ENCODE measurements at regions not wholly inside any gene's neighbourhood (a gene's known extent, or its start where the extent isn't known, plus 50 kb on each side); places are given as distances from the start of the nearest gene placed in this dataset.

GRCh38 chr16:86395477-86395876 lies 114.8 kb upstream of the FOXF1 start:
- H3K4me2 ChIP-seq, result no peak overlapping the region
- no peak overlapping the region for H3K4me3 ChIP-seq
- 26% methylated on average over 3 of the region's 3 CpGs for WGBS (ENCODE audit: missing lambda C conversion rate)

GRCh38 chr16:86396422-86396821 lies 113.9 kb upstream of the FOXF1 start:
- no peak for TF ChIP-seq KDM1A (IDR thresholded peaks at IDR 0.05; ENCODE audit: low read depth)
- no peaks in the 10 kb centered on the region for H3K9me3 ChIP-seq
- FAIRE-seq (no peak), ATAC-seq (no peak), DNase-seq (ENCODE audit: low read depth in 1 of 2, low spot score in 1 of 2) (no peak)
- POLR2A ChIA-PET, result interaction anchor here (0.7 kb wide), 1 partner anchor 13 kb away, joined by 3 read pairs; no protein-coding TSS in a partner anchor
- no peaks in the 10 kb centered on the region for H3K4me1 ChIP-seq
- CTCF ChIA-PET, result interaction anchor here (0.8 to 1.5 kb wide), 3 partner anchors 11 to 90 kb away, joined by 3 to 5 read pairs (median 3); no protein-coding TSS in a partner anchor
- 32% methylated on average over 10 of the region's 10 CpGs for whole genome bisulfite sequencing (ENCODE audit: missing lambda C conversion rate)
- no peak overlapping the region for H3K4me2 ChIP-seq
- H3K4me3 ChIP-seq, result no peak overlapping the region
- H3K27ac ChIP-seq, result no peak overlapping the region

More at GRCh38 chr16:86395477-86395876, 114.8 kb upstream of the FOXF1 start:
- FAIRE-seq, result no peak
- DNase-seq (ENCODE audit: low read depth in 1 of 2, low spot score in 1 of 2), result no peak
- no peaks in the 10 kb centered on the region for H3K9me3 ChIP-seq
- H3K4me1 ChIP-seq, result no peaks in the 10 kb centered on the region
- ChIA-PET CTCF (interaction anchor here (0.6 to 1.5 kb wide), 3 partner anchors 12 to 668 kb away, joined by 3 to 5 read pairs (median 3); no protein-coding TSS in a partner anchor), POLR2A (no interaction called here)
- no peak overlapping the region for H3K27ac ChIP-seq
- TF ChIP-seq NR3C1 (IDR thresholded peaks at IDR 0.05) (no peak), ELK1 (IDR thresholded peaks at IDR 0.05; ENCODE audit: low read depth, low read length) (no peak), RAD21 (conservative IDR thresholded peaks at IDR 0.05 in 1 of 2, IDR thresholded peaks at IDR 0.05 in 1 of 2) (no peak), JUNB (IDR thresholded peaks at IDR 0.05) (no peak), CHD4 (IDR thresholded peaks at IDR 0.05; ENCODE audit: borderline replicate concordance) (no peak), NPAS2 (CRISPR knock-in tag; IDR thresholded peaks at IDR 0.05; ENCODE audit: borderline replicate concordance) (no peak), GATA3 (IDR thresholded peaks at IDR 0.05; ENCODE audit: borderline replicate concordance) (no peak), USF2 (IDR thresholded peaks at IDR 0.05) (no peak), BHLHE40 (IDR thresholded peaks at IDR 0.05; ENCODE audit: low read depth, low read length) (no peak), PHF8 (IDR thresholded peaks at IDR 0.05; ENCODE audit: borderline replicate concordance, low read depth) (no peak), SMC3 (IDR thresholded peaks at IDR 0.05) (no peak)
- TF ChIP-seq, protein P1, sequence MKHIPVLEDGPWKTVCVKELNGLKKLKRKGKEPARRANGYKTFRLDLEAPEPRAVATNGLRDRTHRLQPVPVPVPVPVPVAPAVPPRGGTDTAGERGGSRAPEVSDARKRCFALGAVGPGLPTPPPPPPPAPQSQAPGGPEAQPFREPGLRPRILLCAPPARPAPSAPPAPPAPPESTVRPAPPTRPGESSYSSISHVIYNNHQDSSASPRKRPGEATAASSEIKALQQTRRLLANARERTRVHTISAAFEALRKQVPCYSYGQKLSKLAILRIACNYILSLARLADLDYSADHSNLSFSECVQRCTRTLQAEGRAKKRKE (CRISPR knock-in tag; IDR thresholded peaks at IDR 0.05; ENCODE audit: low read depth), result no peak
- no peak for ATAC-seq

DNA sequence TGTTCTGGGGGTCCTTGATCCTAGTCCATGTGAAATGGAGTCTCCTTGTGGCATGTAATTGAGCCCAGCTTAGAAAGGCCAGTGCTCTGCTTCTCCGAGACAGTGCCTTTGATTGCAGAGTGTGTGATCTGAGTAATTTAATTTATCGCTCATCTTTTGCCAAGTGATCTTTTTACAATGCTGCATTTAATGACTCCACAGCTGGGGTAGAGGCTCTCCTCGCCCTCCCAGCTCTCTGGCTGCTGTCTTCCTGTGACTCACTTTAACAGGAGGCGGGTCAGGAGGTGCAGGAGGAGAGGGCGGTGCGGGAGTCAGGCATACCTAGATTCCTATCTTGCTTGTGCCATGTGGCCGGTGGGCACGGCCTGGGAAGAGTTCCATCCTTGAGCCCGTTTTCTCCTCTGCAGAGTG lies 113.4 kb upstream of the FOXF1 start:
- TF ChIP-seq PHF8 (IDR thresholded peaks at IDR 0.05; ENCODE audit: borderline replicate concordance, low read depth) (no peak), MYC (IDR thresholded peaks at IDR 0.05; ENCODE audit: borderline replicate concordance, low read length) (no peak), ZNF302 (CRISPR knock-in tag; IDR thresholded peaks at IDR 0.05) (no peak), ZFP36 (IDR thresholded peaks at IDR 0.05; ENCODE audit: borderline replicate concordance, partially characterized antibody) (no peak), FOXS1 (CRISPR knock-in tag; IDR thresholded peaks at IDR 0.05) (no peak), POLR2A (IDR thresholded peaks at IDR 0.05; ENCODE audit: low read length) (no peak), FOSB (CRISPR knock-in tag; IDR thresholded peaks at IDR 0.05) (no peak), EHMT2 (IDR thresholded peaks at IDR 0.05; ENCODE audit: low read depth) (no peak), CHD2 (IDR thresholded peaks at IDR 0.05; ENCODE audit: low read length, partially characterized antibody) (no peak), RCOR1 (IDR thresholded peaks at IDR 0.05; ENCODE audit: low read depth, low read length) (no peak), RAD21 (conservative IDR thresholded peaks at IDR 0.05 in 1 of 2, IDR thresholded peaks at IDR 0.05 in 1 of 2) (no peak), ELK1 (IDR thresholded peaks at IDR 0.05; ENCODE audit: low read depth, low read length) (no peak), HDAC2 (IDR thresholded peaks at IDR 0.05) (no peak), RFX5 (IDR thresholded peaks at IDR 0.05) (no peak), HOXB13 (CRISPR knock-in tag; IDR thresholded peaks at IDR 0.05; ENCODE audit: low read depth) (no peak), TP53 (CRISPR knock-in tag; IDR thresholded peaks at IDR 0.05) (no peak), MAFK (IDR thresholded peaks at IDR 0.05; ENCODE audit: partially characterized antibody) (no peak), SMC3 (IDR thresholded peaks at IDR 0.05) (no peak)
- TF ChIP-seq, protein P2, sequence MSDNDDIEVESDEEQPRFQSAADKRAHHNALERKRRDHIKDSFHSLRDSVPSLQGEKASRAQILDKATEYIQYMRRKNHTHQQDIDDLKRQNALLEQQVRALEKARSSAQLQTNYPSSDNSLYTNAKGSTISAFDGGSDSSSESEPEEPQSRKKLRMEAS (IDR thresholded peaks at IDR 0.05), result no peak
- TF ChIP-seq, protein P3, sequence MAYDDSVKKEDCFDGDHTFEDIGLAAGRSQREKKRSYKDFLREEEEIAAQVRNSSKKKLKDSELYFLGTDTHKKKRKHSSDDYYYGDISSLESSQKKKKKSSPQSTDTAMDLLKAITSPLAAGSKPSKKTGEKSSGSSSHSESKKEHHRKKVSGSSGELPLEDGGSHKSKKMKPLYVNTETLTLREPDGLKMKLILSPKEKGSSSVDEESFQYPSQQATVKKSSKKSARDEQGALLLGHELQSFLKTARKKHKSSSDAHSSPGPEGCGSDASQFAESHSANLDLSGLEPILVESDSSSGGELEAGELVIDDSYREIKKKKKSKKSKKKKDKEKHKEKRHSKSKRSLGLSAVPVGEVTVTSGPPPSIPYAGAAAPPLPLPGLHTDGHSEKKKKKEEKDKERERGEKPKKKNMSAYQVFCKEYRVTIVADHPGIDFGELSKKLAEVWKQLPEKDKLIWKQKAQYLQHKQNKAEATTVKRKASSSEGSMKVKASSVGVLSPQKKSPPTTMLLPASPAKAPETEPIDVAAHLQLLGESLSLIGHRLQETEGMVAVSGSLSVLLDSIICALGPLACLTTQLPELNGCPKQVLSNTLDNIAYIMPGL (CRISPR knock-in tag; IDR thresholded peaks at IDR 0.05; ENCODE audit: borderline replicate concordance), result no peak
- no peak overlapping the region for H3K4me2 ChIP-seq
- no peaks in the 10 kb centered on the region for H3K4me1 ChIP-seq
- no peak overlapping the region for H3K4me3 ChIP-seq
- 22% methylated on average over 9 of the region's 9 CpGs for WGBS (ENCODE audit: missing lambda C conversion rate)
- no peak overlapping the region for H3K27ac ChIP-seq
- ChIA-PET CTCF (interaction anchor here (0.9 to 1.5 kb wide), 2 partner anchors 10 to 14 kb away, joined by 3 to 5 read pairs; no protein-coding TSS in a partner anchor), POLR2A (interaction anchor here (0.7 kb wide), 1 partner anchor 13 kb away, joined by 3 read pairs; no protein-coding TSS in a partner anchor)
- no peak for DNase-seq (ENCODE audit: low read depth in 1 of 2, low spot score in 1 of 2)
- no peak for FAIRE-seq
- no peak for ATAC-seq
- H3K9me3 ChIP-seq, result no peaks in the 10 kb centered on the region

Data from A549 (cell line).